Activated naive CD4-positive, alpha-beta T cell treated with anti-CD3 and anti-CD28 coated beads, Interleukin-2, amount 50 U/mL, for 16 hours (primary cell): ENCODE measurements at regions not wholly inside any gene's neighbourhood (a gene's known extent, or its start where the extent isn't known, plus 50 kb on each side); places are given as distances from the start of the nearest gene placed in this dataset.
"Not testable (repeated sequence)": the region's sequence is repeated elsewhere in the genome, so short reads cannot be mapped to it uniquely, and the experiment has no call there.

ENCODE experiments used
- DNase-seq: peaks from one replicate; pipeline ENCODE4 v3.0.0-alpha.2; 2020

DNA sequence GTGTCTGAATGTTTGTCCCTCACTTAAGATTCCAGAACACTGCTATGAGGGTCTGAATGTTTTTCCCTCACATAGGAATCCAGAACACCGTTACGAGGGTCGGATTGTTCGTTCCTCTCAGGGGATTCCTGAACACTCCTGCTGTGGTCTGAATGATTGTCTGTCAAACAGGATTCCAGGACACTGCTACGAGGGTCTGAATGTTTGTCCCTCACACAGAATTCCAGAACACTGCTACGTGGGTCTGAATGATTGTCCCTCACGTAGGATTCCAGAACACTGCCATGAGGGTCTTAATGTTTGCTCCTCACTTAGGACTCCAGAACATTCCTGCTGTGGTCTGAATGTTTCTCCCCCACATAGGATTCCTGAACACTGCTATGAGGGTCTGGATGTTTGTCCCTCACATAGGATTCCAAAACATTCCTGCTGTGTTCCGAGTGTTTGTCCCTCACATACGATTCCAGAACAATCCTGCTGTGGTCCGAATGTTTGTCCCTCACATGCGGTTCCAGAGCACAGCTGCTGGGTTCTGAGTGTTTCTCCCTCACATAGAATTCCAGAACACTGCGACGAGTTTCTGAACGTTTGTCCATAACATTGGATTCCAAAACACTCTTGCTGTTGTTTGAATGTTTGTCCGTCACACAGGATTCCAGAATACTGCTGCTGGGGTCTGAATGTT is 199.5 kb downstream of the FOXD4L6 start:
- no peak for DNase-seq

DNA sequence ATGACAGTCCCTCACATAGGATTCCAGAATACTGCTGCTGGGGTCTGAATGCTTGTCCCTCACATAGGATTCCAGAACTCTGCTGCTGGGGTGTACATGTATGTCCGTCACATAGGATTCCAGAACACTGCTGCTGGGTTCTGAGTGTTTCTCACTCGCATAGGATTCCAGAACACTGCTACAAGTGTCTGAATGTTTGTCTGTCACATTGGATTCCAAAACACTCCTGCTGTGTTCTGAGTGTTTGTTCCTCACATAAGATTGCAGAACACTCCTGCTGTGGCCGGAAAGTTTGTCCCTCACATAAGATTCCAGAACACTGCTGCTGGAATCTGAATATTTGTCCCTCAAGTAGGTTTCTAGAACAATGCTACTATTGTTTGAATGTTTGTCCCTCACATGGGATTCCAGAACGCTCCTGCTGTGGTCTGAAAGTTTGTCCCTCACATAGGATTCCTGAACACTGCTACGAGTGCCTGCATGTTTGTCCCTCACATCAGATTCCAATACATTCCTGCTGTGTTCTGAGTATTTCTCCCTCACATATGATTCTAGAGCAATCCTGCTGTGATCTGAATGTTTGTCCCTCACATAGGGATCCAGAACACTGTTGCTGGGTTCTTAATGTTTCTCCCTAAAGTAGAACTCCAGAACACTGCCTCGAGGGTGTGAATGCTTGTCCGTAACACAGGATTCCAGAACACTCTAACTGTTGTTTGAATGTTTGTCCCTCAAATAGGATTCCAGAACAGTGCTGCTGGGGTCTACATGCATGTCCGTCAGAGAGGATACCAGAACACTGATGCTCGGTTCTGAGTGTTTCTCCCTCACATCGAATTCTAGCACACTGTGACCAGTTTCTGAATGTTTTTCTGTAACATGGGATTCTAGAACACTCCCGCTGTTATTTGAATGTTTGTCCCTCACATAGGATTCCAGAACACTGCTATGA is 200.4 kb downstream of the FOXD4L6 start:
- no peak for DNase-seq

DNA sequence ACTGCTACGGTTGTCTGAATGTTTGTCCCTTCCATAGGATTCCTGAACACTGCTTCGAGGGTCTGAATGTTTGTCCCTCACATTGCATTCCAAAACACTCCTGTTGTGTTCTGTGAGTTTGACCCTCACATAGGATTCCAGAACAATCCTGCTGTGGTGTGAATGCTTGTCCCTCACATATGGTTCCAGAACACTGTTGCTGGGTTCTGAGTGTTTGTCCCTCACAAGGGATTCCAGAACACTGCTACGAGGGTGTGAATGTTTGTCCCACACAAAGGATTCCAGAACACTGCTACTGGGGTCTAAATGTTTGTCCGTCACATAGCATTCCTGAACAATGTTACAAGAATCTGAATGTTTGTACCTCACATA is 201.2 kb downstream of the FOXD4L6 start:
- no peak for DNase-seq

DNA sequence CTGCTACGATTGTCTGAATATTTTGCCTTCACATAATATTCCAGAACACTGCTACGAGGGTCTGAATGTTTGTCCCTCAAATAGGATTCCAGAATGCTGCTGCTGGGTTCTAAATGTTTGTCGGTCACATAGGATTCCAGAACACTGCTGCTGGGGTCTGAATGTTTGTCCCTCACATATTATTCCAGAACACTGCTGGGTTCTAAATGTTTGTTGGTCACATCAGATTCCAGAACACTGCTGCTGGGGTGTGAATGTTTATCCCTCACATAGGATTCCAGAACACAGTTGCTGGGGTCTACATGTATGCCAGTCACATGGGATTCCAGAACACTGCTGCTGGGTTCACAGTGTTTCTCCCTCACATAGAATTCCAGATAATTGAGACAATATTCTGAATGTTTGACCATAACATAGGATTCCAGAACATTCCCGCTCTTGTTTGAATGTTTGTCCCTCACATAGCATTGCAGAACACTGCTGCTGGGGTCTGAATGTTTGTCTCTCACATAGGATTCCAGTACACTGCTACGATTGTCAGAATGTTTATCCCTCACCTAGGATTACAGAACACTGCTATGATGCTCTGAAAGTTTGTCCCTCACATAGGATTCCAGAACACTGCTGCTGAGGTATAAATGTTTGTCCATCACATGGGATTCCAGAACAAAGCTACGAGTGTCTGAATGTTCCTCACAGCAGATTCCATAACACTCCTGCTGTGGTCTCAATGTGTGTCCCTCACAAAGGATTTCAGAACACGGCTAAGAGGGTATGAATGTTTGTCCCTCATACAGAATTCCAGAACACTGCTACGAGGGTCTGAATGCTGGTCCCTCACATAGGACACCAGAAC is 201.8 kb downstream of the FOXD4L6 start:
- no peak for DNase-seq

DNA sequence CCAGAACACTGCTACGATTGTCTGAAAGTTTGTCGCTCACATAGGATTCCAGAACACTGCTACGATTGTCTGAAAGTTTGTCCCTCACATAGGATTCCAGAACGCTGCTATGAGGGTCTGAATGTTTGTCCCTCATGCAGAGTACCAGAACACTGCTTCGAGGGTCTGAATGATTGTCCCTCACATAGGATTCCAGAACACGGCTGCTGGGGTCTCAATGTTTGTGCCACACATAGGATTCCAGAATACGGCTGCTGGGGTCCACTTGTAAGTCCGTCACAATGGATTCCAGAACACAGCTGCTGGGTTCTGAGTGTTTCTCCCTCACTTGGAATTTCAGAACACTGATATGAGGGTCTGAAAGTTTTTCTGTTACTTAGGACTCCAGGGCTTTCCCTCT is 203.3 kb downstream of the FOXD4L6 start:
- no peak for DNase-seq

DNA sequence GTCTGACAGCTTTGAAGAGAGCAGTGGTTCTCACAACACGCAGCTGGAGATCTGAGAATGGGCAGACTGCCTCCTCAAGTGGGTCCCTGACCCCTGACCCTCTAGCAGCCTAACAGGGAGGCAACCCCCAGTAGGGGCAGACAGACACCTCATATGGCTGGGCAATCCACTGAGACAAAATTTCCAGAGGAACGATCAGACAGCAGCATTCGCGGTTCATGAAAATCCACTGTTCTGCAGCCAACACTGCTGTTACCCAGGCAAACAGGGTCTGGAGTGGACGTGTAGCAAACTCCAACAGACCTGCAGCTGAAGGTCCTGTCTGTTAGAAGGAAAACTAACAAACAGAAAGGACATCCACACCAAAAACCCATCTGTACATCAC is 212.1 kb downstream of the FOXD4L6 start:
- not testable (repeated sequence) for DNase-seq

DNA sequence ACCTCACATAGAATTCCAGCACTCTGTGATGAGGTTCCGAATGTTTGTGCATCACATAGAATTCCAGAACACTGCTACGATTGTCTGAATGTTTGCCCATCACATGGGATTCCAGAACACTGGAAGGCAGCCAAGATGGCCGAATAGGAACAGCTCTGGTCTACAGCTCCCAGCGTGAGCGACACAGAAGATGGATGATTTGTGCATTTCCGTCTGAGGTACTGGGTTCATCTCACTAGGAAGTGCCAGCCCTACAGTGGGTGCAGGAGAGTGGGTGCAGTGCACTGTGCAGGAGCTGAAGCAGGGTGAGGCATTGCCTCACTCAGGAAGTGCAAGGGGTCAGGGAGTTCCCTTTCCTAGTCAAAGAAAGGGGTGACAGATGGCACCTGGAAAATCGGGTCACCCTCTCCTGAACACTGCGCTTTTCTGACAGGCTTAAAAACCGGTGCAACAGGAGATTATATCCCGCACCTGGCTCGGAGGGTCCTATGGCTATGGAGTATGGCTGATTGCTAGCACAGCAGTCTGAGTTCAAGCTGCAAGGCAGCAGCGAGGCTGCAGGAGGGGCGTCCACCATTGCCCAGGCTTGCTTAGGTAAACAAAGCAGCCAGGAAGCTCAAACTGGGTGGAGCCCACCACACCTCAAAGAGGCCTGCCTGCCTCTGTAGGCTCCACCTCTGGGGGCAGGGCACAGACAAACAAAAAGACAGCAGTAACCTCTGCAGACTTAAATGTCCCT is 212.7 kb downstream of the FOXD4L6 start:
- DNase-seq: not testable (repeated sequence)

DNA sequence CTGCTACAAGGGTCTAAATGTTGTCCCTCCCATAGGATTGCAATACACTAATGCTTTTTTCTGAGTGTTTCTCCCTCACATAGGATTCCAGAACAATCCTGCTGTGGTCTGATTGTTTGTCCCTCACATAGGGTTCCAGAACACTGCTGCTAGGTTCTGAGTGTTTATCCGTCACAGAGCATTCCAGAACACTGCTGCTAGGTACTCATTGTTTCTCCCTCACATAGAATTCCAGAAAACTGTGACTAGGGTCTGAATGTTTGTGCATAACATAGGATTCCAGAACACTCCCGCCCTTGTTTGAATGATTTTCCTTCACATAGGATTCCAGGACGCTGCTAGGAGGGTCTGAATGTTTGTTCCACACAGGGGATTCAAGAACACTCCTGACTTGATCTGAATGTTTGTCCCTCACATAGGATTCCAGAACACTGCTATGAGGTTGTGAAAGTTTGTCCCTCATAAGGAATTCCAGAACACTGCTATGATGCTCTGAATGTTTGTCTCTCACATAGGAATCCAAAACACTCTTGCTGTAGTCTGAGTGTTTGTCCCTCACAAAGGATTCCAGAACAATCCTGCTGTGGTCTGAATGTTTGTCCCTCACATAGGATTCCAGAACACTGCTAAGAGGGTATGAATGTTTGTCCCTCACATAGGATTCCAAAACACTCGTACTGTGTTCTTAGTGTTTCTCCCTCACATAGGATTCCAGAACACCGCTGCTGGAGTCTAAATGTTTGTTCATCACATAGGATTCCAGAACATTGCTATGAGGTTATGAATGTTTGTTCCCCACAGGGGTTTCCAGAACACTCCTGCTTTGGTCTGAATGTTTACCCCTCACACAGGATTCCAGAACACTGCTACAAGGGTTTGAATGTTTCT is 213.5 kb downstream of the FOXD4L6 start:
- DNase-seq: no peak

DNA sequence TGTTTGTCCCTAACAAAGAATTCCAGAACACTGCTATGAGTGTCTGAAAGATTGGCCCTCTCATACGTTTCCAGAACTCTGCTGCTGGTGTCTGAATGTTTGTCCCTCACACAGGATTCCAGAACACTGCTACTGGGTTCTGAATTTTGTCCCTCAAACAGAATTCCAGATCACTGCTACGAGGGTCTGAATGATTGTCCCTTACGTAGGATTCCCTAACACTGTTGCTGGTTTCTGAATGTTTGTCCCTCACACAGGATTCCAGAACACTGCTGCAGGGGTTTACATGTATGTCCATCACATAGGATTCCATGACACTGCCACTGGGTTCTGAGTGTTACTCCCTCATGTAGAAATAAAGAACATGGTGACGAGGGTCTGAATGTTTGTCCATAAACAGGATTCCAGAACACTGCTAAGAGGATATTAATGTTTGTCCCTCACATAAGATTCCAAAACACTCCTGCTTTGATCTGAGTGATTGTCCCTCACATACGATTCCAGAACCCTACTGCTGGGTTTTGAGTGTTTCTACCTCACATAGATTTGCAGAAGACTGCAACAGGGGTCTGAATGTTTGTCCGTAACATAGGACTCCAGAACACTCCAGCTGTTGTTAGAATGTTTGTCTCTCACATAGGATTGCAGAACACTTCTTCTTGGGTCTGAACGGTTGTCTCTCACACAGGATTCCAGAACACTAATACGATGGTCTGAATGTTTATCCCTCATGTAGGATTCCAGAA is 214.4 kb downstream of the FOXD4L6 start:
- DNase-seq: no peak

DNA sequence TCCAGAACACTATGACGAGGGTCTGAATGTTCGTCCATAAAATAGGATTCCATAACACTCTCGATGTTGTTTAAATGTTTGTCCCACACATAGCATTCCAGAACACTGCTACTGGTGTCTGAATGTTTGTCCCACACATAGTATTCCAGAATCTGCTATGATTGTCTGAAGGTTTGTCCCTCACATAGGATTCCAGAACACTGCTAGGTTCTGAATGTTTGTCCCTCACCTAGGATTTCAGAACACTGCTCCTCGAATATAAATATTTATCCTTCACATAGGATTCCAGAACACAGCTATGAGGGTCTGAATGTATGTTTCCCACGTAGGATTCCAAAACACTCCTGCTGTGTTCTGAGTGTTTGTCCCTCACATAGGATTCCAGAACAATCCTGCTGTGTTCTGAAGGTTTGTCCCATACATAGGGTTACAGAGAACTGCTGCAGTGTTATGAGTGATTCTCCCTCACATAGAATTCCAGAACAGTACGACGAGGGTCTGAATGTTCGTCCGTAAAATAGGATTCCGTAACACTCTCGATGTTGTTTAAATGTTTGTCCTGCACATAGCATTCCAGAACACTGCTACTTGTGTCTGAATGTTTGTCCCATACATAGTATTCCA is 215.3 kb downstream of the FOXD4L6 start:
- no peak for DNase-seq

DNA sequence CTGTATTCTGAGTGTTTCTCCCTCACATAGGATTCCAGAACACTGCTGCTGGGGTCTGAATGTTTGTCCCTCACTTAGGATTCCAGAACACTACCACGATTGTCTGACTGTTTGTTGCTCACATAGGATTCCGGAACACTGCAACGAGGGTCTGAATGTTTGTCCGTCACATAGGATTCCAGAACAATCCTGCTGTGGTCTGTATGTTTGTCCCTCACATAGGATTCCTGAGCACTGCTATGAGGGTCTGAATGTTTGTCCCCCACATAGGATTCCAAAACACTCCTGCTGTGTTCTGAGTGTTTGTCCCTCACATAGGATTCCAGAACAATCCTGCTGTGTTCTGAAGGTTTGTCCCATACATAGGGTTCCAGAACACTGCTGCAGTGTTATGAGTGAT is 215.8 kb downstream of the FOXD4L6 start:
- DNase-seq: not testable (repeated sequence)

DNA sequence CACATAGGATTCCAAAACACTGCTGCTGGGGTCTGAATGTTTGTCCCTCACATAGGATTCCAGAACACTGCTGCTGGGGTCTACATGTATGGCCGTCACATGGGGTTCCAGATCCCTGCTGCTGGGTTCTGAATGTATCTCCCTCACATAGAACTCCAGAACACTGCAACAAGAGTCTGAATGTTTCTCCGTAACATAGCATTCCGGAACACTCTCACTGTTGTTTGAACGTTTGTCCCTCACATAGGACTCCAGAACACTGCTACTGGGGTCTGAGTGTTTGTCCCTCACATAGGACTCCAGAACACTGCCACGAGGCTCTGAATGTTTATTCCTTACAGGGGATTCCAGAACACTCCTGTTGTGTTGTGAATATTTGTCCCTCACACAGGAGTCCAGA is 216.8 kb downstream of the FOXD4L6 start:
- DNase-seq: no peak

DNA sequence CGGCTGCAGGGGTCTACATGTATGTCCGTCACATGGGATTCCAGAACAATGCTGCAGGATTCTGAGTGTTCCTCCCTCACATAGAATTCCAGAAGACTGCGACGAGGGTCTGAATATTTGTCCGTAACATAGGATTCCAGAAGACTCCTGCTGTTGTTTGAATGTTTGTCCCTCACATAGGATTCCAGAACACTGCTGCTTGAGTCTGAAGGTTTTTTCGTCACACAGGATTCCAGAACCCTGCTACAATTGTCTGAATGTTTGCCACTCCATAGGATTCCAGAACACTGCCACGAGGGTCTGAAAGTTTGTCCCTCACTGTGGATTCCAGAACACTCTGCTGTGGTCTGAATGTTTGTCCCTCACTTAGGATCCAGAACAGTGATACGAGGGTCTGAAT is 217.5 kb downstream of the FOXD4L6 start:
- DNase-seq: not testable (repeated sequence)

DNA sequence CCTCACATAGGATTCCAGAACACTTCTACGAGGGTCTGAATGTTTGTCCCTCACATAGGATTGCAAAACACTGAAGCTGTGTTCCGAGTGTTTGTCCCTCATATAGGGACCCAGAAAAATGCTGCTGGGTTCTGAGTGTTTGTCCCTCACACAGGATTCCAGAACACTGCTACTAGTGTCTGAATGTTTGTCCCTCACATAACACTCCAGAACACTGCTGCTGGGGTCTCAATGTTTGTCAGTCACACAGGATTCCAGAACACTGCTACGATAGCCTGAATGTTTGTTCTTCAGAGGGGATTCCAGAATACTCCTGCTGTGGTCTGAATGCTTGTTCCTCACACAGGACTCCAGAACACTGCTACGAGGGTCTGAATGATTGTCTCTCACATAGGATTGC is 218.7 kb downstream of the FOXD4L6 start:
- DNase-seq: no peak

DNA sequence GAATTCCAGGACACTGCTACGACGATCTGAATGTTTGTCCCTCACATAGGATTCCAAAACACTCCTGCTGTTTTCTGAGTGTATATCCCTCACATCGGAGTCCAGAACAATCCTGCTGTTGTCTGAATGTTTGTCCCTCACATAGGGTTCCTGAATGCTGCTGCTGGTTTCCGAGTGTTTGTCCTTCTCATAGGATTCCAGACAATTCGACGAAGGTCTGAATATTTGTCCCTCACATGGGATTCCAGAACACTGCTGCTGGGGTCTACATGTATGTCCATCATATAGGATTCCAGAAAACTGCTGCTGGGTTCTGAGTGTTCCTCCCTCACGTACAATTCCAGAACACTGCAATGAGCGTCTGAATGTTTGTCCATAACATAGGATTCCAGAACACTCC is 219.4 kb downstream of the FOXD4L6 start:
- DNase-seq: not testable (repeated sequence)

DNA sequence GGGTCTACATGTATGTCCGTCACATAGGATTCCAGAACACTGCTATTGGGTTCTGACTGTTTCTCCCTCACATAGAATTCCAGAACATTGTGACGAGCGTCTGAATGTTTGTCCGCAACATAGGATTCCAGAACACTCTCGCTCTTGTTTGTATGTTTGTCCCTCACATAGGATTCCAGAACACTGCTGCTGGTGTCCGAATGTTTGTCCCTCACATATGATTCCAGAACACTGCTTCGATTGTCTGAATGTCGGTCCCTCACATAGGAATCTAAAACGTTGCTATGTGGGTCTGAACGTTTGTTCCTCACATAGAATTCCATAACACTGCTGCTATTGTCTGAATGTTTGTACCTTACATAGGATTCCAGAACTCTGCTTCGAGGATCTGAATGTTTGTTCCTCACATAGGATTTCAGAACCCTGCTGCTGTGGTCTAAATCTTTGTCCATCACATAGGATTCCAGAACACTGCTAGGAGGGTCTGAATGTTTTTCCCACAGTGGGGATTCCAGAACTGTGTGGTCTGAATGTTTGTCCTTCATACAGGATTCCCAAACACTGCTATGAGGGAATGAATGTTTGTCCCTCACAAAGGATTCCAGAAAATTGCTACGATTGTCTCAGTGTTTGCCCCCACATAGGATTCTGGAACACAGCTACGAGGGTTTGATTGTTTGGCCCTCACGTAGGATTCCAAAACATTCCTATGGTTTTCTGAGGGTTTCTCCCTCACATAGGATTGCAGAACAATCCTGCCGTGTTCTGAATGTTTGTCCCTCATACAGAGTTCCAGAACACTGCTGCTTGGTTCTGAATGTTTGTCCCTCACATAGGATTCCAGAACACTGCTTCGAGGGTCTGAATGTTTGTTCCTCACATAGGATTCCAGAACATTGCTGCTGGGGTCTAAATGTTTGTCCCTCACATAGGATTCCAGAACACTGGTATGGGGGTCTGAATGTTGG is 220.5 kb downstream of the FOXD4L6 start:
- DNase-seq: no peak

DNA sequence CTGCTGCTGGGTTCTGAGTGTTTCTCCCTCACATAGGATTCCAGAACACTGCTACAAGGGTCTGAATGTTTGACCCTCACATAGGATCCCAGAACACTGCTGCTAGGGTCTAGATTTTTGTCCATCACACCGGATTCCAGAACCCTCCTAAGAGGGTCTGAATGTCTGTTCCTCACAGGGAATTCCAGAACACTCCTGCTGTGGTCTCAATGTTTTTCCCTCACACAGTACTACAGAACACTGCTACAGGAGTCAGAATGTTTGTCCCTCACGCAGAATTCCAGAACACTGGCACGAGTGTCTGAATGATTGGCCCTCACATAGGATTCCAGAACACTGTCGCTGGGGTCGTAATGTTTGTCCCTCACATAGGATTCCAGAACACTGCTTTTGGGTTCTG is 221.6 kb downstream of the FOXD4L6 start:
- DNase-seq: not testable (repeated sequence)

DNA sequence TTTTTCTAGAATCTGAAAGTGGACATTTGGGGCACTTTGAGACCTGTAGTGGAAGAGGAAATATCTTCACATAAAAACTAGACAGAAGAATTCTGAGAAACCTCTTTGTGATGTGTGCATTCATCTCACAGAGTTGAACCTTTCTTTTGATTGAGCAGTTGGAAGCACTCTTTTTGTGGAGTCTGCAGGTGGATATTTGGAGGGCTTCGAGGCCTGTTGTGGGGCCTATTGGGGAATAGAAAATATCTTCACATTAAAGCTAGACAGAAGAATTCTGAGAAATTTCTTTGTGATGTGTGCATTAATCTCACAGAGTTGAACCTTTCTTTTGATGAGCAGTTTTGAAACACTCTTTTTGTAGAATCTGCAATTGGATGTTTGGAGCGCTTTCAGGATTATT is 236.2 kb downstream of the FOXD4L6 start:
- DNase-seq: not testable (repeated sequence)

DNA sequence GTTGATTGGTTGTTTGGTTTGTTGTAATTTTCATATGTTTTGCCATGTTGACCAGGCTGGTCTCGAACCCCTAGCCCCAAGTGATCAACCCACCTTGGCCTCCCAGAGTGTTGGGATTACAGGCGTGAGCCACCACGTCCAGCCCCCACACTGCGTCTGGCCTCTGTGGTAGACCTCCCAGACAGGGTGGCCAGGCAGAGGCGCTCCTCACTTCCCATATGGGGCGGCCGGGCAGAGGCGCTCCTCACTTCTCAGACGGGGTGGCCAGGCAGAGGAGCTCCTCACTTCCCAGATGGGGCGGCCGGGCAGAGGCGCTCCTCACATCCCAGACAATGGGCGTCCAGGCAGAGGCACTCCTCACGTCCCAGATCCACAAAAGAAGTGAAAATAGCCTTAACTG is 242.6 kb downstream of the FOXD4L6 start:
- DNase-seq: not testable (repeated sequence)
